Upper lobe of right lung (tissue), 1 donor: ENCODE measurements at regions not wholly inside any gene's neighbourhood (a gene's known extent, or its start where the extent isn't known, plus 50 kb on each side); places are given as distances from the start of the nearest gene placed in this dataset.

Source experiments
- ATAC-seq: fragments of 200-7000 bp; cut with Tn5 transposase; one replicate; pipeline ENCODE4 v1.9.1; 2020; ENCODE audit warnings: mild to moderate bottlenecking, moderate library complexity
- DNase-seq: peaks from one replicate; pipeline ENCODE4 v3.0.0-alpha.2; 2020
- H3K27ac ChIP-seq: fragments of 200-600 bp; one replicate; pipeline ENCODE4 v1.8.0; 2022
- H3K27me3 ChIP-seq: fragments of 200-600 bp; one replicate; pipeline ENCODE4 v1.8.0; 2022; ENCODE audit warnings: mild to moderate bottlenecking
- H3K36me3 ChIP-seq: fragments of 200-600 bp; one replicate; pipeline ENCODE4 v1.8.0; 2022
- H3K4me1 ChIP-seq: fragments of 200-600 bp; one replicate; pipeline ENCODE4 v1.8.0; 2022
- H3K4me3 ChIP-seq: fragments of 200-600 bp; one replicate; pipeline ENCODE4 v1.8.0; 2022; ENCODE audit warnings: mild to moderate bottlenecking
- H3K9me3 ChIP-seq: fragments of 200-600 bp; one replicate; pipeline ENCODE4 v1.8.0; 2022
- intact Hi-C: fragments of 100-400 bp; cut with DNase I; formaldehyde crosslinking; loops from one replicate; pipeline ENCODE4 v1.11.0; 2022
- TF ChIP-seq, protein P1 (sequence below): fragments of 200-600 bp; IDR thresholded peaks from one replicate; pipeline ENCODE4 v1.8.0; 2022; ENCODE audit warnings: antibody characterized with exemption
- donor health status: DM: no; HTN: yes; CAD: no; lungs with severe emphysema.

DNA sequence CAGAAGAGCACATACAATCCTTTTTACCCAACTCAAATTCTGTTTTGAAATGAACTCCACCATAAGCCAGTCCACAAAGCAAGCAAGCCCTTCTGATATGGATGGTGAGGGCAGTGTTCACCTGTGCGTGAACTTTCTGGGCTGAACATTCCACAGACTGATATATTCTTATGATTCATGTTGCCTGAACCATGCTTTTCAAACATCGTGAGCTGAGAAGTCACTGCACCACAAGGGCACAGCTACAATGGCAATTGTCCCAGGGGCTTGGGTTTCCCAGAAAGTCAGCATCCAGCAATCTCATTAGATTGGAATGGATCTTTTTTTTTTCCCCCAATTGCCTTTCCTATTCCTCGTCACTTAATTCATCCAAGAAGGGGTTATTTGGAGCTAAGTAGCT lies 86.9 kb upstream of the ZNF438 start:
- Histone ChIP-seq H3K27ac (no peak overlapping the region), H3K36me3 (no peaks in the 10 kb centered on the region), H3K4me3 (no peak overlapping the region), H3K27me3 (no peaks in the 10 kb centered on the region), H3K4me1 (no peaks in the 10 kb centered on the region), H3K9me3 (no peaks in the 10 kb centered on the region)
- intact Hi-C loops, result no loop called here
- DNase-seq (no peak), ATAC-seq (no peak)
- TF ChIP-seq, protein P1, sequence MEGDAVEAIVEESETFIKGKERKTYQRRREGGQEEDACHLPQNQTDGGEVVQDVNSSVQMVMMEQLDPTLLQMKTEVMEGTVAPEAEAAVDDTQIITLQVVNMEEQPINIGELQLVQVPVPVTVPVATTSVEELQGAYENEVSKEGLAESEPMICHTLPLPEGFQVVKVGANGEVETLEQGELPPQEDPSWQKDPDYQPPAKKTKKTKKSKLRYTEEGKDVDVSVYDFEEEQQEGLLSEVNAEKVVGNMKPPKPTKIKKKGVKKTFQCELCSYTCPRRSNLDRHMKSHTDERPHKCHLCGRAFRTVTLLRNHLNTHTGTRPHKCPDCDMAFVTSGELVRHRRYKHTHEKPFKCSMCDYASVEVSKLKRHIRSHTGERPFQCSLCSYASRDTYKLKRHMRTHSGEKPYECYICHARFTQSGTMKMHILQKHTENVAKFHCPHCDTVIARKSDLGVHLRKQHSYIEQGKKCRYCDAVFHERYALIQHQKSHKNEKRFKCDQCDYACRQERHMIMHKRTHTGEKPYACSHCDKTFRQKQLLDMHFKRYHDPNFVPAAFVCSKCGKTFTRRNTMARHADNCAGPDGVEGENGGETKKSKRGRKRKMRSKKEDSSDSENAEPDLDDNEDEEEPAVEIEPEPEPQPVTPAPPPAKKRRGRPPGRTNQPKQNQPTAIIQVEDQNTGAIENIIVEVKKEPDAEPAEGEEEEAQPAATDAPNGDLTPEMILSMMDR, result no peak

DNA sequence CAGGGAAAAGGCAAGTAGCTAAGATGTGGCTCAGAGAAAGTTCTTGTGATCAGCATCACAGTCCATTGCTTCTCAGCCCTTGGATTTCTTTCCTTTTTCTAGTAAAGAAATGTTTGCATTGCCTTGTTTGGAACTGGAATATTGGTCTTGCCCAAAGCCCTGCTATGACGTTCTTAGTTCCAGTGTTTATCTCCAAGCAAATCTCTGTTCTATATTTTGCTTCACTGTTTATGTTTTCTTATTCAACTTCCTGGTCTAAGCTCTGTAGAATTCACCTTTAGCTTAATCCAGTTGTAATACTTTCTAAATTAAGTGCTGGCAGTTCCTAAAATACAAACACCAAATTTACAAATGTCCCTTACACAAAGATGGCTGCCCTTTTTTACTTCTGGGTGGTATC lies 88.7 kb upstream of the ZNF438 start:
- no peak for ATAC-seq
- Histone ChIP-seq H3K27me3 (no peaks in the 10 kb centered on the region), H3K4me3 (no peak overlapping the region), H3K4me1 (no peaks in the 10 kb centered on the region), H3K27ac (no peak overlapping the region), H3K36me3 (no peaks in the 10 kb centered on the region), H3K9me3 (no peaks in the 10 kb centered on the region)
- TF ChIP-seq, protein P1, result no peak
- intact Hi-C loops, result no loop called here
- no peak for DNase-seq

DNA sequence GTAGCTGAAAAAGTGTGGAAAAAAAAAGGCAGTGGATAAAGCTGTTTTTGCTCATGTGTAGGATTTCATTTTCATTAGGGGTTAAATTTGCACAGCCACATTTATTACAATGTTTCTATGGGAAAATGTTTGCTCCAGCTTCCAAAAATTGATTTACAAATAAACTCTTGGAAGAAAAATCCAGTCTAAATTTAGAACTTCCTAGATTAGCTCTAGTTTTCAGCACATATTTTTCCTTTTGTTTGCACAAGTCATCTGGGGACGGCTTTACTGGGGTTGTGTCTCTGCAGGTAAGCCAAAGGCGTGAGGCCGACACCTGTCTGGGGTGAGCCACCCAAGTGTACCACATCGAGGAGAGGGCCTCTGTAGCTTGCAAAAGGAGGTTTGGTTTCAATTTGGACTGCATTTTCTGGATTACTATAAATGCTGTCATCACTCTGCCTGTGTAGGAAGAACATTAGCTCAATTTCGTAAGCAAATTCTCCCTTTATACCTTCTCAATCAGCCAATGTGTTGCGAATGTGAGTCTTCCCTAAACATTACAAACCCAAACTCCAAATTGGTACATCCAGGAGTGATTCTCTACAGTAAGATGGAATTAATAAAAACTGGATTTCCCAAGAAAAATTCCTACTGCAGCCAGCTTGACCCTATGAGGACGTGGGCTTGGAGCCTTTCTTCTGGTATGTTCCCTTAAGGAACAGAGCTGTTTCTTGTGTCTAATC lies 89.5 kb upstream of the ZNF438 start:
- Histone ChIP-seq H3K36me3 (no peaks in the 10 kb centered on the region), H3K9me3 (no peaks in the 10 kb centered on the region), H3K27me3 (no peaks in the 10 kb centered on the region), H3K4me1 (no peaks in the 10 kb centered on the region), H3K4me3 (no peak overlapping the region), H3K27ac (peak overlapping the region; percentile 5)
- TF ChIP-seq, protein P1, result no peak
- DNase-seq (no peak), ATAC-seq (no peak)
- intact Hi-C loops, result no loop called here

DNA sequence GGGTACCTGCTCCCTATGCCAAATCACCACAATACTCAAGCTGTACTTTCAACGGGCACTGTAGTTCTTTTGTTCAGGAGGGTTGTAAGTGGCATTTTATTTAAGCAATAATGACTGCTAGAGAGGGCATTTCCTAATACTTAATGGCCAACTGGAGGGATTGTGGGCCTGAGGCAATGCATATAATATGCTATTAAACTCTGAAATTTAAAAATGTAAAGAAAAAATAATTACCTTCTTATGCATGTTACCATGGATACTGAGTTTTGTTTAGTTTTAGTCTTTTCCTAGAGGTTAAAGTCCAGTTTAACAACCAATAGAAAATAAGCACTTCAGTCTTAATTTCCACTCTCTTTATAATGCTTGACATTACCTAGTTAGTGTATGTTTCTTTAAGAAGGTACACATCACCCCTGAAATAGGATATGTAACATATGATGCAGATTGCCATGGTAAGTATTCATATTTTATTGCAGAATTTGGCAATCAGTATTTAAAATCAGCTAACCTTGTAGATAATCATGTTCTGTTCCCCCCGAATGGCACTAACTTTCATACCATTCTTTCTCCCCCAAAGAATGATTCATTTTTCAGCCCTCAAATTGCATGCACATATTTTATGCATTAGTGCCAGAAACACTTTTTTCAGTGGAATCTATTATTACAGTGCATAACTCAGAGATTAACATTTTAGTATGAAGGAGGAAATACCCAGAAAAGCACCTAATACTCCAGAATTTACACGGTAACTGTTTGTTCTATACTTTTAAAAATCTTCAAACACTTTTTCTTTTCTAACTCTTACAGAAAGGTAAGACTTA lies 90.3 kb upstream of the ZNF438 start:
- H3K9me3 ChIP-seq, result no peaks in the 10 kb centered on the region
- no peak for ATAC-seq
- intact Hi-C loops, result no loop called here
- no peaks in the 10 kb centered on the region for H3K4me1 ChIP-seq
- TF ChIP-seq, protein P1, result no peak
- H3K36me3 ChIP-seq, result no peaks in the 10 kb centered on the region
- no peaks in the 10 kb centered on the region for H3K27me3 ChIP-seq
- no peak for DNase-seq
- H3K27ac ChIP-seq, result peak overlapping the region; percentile 5
- no peak overlapping the region for H3K4me3 ChIP-seq

DNA sequence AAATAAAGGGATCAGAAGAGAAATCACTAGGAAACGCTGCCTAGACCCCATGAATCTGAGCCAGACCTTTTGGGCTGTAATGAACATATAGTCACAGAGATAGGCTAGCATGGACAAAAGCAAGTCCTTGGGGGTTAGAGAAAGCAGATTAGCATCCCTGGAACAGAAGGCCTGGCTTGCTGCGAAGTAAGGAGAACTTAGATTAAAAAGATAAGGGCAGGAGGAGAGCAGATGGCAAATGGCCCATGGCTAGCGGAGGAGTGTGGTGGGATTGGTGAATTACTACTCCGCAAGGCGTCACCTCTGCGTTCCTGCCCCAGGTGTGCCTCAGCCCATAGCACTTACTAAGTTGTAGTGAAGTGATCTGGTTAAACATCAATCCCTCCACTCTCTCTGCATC lies 92.3 kb upstream of the ZNF438 start:
- Histone ChIP-seq H3K27me3 (no peaks in the 10 kb centered on the region), H3K36me3 (no peaks in the 10 kb centered on the region), H3K9me3 (no peaks in the 10 kb centered on the region), H3K27ac (no peak overlapping the region), H3K4me1 (no peaks in the 10 kb centered on the region), H3K4me3 (no peak overlapping the region)
- ATAC-seq, result no peak
- intact Hi-C loops, result no loop called here
- TF ChIP-seq, protein P1, result no peak
- no peak for DNase-seq
